ENCODE measurements at regions not wholly inside any gene's neighbourhood (a gene's known extent, or its start where the extent isn't known, plus 50 kb on each side); places are given as distances from the start of the nearest gene placed in this dataset.

DNA sequence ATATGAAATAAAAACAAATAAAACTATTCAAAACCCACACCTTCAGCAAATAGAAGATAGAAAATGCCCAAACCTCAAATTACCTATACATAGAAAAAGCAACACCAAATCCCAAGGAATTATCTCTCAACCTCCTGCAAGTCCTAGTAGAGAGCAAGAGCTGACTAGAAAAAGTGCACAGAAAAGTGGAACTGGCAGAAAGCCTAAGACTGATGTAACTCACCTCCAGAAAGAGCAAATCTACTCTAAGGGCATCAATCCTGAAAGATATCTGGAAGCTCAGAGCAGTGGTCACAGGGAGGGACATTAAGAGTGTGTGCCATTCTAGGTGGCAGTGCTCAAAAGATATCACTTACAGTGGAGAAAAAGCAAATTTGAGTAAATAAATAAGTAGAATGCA lies 62.1 kb upstream of the PLEKHG7 start:
- TF ChIP-seq GATA2 (IDR thresholded peaks at IDR 0.05; ENCODE audit: low read depth, low read length): no peak
- no peak for TF ChIP-seq GATA3 (IDR thresholded peaks at IDR 0.05; ENCODE audit: low read depth, low read length)
